Kidney (tissue), 13 donors: ENCODE measurements at regions not wholly inside any gene's neighbourhood (a gene's known extent, or its start where the extent isn't known, plus 50 kb on each side); places are given as distances from the start of the nearest gene placed in this dataset.

ENCODE experiments used
- DNase-seq, 5 donors: peaks; one replicate each; pipeline ENCODE4 v3.0.0-alpha.2; 2013 to 2020
- FAIRE-seq: peaks from 2 replicates; lab custom pipeline; 2012; peaks lifted over from hg19 to GRCh38; lab: Jason Lieb, UNC
- H3K27ac ChIP-seq, 2 donors: one replicate each; pipeline ENCODE4 v1.7.0; 2013; ENCODE audit warnings: low read depth in 2 of 2, low read length in 2 of 2, inconsistent platforms in 1 of 2
- H3K27me3 ChIP-seq: one replicate; pipeline ENCODE4 v1.7.1; 2013; ENCODE audit warnings: low read length, inconsistent platforms; ENCODE audit not compliant: control insufficient read depth, insufficient read depth
- H3K36me3 ChIP-seq, 3 donors: one replicate each; pipeline versions ENCODE4 v1.7.0 to v1.7.1; 2013; ENCODE audit warnings: low read length in 3 of 3, control low read depth in 1 of 3, inconsistent platforms in 1 of 3; ENCODE audit not compliant: insufficient read depth in 3 of 3, control insufficient read depth in 2 of 3
- H3K4me1 ChIP-seq, 3 donors: one replicate each; pipeline versions ENCODE4 v1.7.0 to v1.7.1; 2013; ENCODE audit warnings: low read length in 3 of 3, inconsistent platforms in 1 of 3, low read depth in 1 of 3; ENCODE audit not compliant: control insufficient read depth in 2 of 3, insufficient read depth in 2 of 3
- H3K4me3 ChIP-seq, 3 donors: one replicate each; pipeline versions ENCODE4 v1.7.0 to v1.8.1; 2013; ENCODE audit warnings: low read length in 3 of 3, control low read depth in 1 of 3, inconsistent platforms in 1 of 3
- H3K9ac ChIP-seq, 3 donors: one replicate each; pipeline versions ENCODE4 v1.7.0 to v1.7.1; 2013; ENCODE audit warnings: low read length in 3 of 3, control low read depth in 1 of 3, inconsistent platforms in 1 of 3
- H3K9me3 ChIP-seq, 3 donors: one replicate each; pipeline versions ENCODE4 v1.7.0 to v1.7.1; 2013; ENCODE audit warnings: low read length in 3 of 3, control low read depth in 1 of 3, inconsistent platforms in 1 of 3; ENCODE audit not compliant: control insufficient read depth in 2 of 3, insufficient read depth in 1 of 3
- intact Hi-C: fragments of 100-400 bp; cut with DNase I; formaldehyde crosslinking; loops from one replicate; pipeline ENCODE4 v1.11.1; 2022
- TF ChIP-seq, protein P1 (sequence below): IDR thresholded peaks from 3 replicates; pipeline ENCODE4 v1.5.1; 2012; ENCODE audit warnings: mild to moderate bottlenecking, moderate library complexity, borderline replicate concordance; ENCODE audit not compliant: insufficient read depth; ENCODE audit errors: extremely low read depth
- donor health status: control.
- donor health status: control.
- donor health status: control.
- donor health status: control.
- donor health status: control.
- donor health status: DM: yes; HTN: yes; CAD: no.
- donor health status: Normal renal cell carcinoma (clear cell type).

DNA sequence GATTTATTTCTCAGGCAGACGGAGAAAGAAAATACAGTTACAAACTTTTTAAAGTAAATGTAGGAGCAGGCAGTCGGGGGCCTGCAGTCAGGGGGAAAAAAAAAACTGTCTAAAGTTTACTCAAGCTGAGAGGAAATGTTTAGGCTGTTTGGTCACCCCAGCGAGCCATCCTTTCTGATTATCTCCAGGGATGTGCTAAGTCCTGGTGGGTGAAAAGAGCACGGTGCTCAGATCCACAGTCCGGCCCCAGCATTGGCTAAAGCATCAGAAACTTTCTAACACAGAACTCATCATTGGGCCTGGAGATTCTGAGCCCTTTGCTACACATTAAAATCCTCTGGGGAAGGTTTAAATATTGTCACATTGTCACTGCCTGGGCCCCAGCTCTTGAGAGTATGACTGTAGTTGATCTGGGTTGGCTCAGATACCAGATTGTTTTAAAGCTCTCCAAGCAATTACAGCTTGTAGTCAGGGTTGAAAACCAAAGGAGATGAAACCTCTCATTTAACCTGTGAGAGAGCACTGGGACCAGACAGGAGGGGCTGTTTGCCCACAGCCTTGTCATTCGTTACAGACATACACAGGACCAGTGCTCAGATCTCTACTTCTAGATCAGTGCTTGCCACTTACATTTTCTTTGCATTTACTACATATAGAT is 131.1 kb upstream of the HTR2A start:
- Histone ChIP-seq H3K27me3 (no peaks in the 10 kb centered on the region), H3K4me3 (no peak overlapping the region), H3K4me1 (no peaks in the 10 kb centered on the region), H3K9me3 (no peaks in the 10 kb centered on the region), H3K9ac (no peak overlapping the region), H3K27ac (no peak overlapping the region), H3K36me3 (no peaks in the 10 kb centered on the region)
- FAIRE-seq: no peak
- DNase-seq: no peak
- intact Hi-C loops: no loop called here
- TF ChIP-seq, protein P1, sequence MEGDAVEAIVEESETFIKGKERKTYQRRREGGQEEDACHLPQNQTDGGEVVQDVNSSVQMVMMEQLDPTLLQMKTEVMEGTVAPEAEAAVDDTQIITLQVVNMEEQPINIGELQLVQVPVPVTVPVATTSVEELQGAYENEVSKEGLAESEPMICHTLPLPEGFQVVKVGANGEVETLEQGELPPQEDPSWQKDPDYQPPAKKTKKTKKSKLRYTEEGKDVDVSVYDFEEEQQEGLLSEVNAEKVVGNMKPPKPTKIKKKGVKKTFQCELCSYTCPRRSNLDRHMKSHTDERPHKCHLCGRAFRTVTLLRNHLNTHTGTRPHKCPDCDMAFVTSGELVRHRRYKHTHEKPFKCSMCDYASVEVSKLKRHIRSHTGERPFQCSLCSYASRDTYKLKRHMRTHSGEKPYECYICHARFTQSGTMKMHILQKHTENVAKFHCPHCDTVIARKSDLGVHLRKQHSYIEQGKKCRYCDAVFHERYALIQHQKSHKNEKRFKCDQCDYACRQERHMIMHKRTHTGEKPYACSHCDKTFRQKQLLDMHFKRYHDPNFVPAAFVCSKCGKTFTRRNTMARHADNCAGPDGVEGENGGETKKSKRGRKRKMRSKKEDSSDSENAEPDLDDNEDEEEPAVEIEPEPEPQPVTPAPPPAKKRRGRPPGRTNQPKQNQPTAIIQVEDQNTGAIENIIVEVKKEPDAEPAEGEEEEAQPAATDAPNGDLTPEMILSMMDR: no peak

DNA sequence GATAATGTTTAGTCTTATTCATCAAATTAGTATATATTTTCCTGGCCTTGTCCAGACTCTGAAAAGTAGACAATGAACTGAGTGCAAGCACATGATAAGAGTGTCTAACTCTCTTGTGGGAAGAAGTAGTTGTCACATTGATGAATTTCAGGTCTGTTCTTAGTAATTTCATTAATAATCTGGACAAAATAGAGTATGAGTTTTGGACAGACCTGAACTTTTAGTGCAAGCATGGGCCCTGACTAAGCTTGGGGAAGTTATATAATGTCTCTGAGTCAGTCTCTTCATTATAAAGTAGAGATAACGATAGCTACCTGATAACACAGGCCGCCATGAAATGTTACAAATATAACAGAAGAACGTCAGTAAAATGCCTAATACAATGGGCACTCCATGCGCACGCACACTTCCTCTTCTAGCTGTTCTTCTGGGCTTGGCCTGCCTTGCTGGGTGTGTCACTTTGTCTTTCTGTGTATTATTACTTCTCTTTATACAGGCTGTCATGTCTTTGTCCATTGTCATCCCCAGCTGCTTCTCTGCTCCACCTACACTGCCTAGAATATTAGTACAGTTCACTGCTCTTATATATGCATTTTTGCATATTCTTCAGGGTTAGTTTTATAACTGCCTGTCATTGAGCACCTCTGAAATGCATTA is 129.1 kb upstream of the HTR2A start:
- H3K9ac ChIP-seq: no peak overlapping the region
- intact Hi-C loops: no loop called here
- no peaks in the 10 kb centered on the region for H3K4me1 ChIP-seq
- no peak overlapping the region for H3K27ac ChIP-seq
- H3K4me3 ChIP-seq: no peak overlapping the region
- no peak for FAIRE-seq
- TF ChIP-seq, protein P1: no peak
- no peaks in the 10 kb centered on the region for H3K9me3 ChIP-seq
- DNase-seq: no peak
- no peaks in the 10 kb centered on the region for H3K36me3 ChIP-seq
- no peaks in the 10 kb centered on the region for H3K27me3 ChIP-seq

DNA sequence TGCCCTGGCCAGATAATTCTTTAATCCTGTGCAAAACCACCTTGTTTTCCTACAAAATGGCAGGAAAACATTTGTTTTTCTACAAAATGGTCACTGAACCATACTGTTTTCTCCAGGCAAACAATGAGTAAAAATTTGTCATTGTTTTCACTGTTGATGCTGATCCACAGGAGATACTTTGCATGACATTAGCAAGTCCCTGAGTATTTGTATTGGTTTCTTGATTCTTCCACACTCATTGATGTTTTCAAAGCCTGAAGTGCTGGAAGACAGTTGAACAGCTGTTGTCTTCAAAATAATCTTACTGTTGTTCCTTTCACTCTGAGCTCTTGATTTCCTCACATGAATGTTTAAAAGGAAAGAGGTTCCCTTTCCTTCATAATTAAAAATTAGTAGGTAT is 123.1 kb upstream of the HTR2A start:
- TF ChIP-seq, protein P1: no peak
- no peaks in the 10 kb centered on the region for H3K4me1 ChIP-seq
- no peak overlapping the region for H3K9ac ChIP-seq
- intact Hi-C loops: no loop called here
- H3K27ac ChIP-seq: no peak overlapping the region
- no peaks in the 10 kb centered on the region for H3K9me3 ChIP-seq
- H3K27me3 ChIP-seq: no peaks in the 10 kb centered on the region
- DNase-seq (no peak), FAIRE-seq (no peak)
- H3K4me3 ChIP-seq: no peak overlapping the region
- H3K36me3 ChIP-seq: no peaks in the 10 kb centered on the region

GRCh38 chr13:47017476-47017875 is 120.6 kb upstream of the HTR2A start:
- Histone ChIP-seq H3K36me3 (no peaks in the 10 kb centered on the region), H3K9ac (no peak overlapping the region), H3K27ac (no peak overlapping the region), H3K4me3 (no peak overlapping the region), H3K27me3 (no peaks in the 10 kb centered on the region), H3K9me3 (no peaks in the 10 kb centered on the region), H3K4me1 (no peaks in the 10 kb centered on the region)
- TF ChIP-seq, protein P1: no peak
- no peak for FAIRE-seq
- no peak for DNase-seq
- intact Hi-C loops: no loop called here
